Tongue (tissue), 1 donor: ENCODE measurements at regions not wholly inside any gene's neighbourhood (a gene's known extent, or its start where the extent isn't known, plus 50 kb on each side); places are given as distances from the start of the nearest gene placed in this dataset.

ENCODE experiments used
- DNase-seq: peaks from one replicate; pipeline ENCODE4 v3.0.0-alpha.2; 2015

DNA sequence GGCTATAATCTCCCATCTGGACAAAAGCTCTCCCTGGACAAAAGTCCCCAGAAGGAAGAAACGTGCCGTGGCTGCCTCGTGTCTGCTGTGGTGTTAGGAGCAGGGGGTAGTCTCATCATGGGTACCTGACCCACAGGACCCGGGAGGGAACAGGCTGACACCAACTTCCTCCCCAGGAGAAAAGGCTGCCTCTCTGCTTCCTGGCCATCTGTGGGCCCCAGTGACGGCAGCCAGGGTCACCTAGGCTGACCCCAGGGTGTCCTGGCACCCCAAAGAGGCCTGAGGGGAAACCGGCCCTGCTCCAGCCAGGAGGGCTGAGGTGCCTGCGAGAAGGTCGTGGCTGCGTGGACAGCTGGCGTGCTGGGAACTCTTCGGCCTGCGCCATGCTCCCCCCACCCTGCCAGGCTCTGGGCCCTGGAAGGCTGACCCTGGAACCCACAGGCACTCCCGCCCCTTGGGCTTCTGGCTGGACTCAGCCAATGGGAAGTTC lies 133.9 kb downstream of the RFLNA start:
- no peak for DNase-seq

DNA sequence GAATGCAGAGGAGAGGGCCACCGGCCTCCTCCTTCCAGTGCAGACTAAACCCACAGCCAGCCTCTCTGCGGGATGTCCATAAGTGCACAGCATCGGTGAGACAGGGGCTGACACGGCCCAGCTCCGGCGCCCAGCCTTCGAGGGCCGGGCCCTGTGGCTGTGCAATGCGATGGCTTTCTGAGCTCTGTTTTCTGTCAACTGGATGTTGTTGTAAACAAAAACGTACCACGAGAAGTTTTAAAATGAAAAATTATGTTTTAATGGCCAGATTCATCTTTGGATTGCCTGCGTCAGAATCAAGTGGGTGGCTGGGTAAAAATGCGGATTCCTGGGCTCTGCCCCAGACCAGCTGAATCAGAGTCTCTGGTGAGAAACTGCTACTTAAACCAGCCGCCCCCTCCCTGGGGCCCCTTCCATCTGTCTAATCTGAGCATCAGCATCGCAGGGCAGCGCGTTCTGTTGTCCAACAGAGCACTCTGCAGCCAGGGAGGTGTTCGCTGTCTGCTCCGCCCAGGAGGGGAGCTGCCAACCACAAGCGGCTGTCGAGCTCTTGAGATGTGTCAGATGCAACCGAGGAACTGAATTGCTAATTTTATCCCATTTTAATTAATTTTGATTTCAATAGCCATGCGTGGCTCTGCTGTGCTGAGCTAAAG lies 133.4 kb downstream of the RFLNA start:
- peak; percentile 91 for DNase-seq

DNA sequence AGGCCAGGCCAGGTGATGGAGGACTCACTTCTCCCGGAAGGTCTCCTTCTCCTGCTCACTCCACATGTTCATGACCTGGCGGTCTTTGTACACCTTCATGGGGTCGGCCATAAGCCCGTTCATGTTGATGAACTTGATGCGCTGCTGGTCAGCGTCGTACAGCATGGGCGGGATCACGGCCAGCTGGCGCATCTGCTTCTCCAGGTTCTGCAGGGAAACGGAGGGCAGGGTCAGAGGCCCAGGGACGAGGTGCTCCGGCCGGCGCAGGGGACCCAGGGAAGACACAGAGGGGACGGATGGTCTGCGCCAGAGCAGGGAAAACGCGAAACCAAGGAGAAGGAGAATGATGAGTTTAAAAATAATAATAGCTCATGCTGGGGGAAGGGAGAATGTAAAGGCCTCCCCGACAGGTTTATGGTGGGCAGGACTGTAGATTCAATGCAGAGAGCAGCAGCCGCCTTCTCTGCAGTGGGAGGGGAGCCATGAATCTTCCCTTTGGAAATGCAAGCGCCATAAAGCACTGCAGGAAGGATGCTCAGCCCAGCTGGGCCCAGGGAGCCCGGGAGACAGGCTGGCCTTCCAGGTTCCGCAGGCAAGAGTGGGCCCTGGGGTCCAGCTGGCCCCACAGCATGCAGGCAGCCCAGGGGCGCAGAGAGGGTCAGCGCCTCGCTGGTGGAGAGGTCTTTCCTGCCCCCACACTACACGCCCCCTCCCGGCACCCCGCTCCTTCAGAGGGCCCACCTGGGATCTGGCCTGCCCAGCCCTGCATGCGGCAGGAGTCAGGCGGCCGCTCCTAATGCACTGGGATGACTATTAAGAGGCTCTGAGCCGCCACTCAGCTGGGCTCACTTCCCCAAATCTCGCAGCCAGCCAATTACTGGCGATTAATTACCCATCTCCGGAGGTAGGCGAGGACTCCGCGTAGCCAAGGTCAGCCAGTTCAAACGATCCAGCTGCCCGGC lies 132.0 kb downstream of the RFLNA start:
- no peak for DNase-seq

DNA sequence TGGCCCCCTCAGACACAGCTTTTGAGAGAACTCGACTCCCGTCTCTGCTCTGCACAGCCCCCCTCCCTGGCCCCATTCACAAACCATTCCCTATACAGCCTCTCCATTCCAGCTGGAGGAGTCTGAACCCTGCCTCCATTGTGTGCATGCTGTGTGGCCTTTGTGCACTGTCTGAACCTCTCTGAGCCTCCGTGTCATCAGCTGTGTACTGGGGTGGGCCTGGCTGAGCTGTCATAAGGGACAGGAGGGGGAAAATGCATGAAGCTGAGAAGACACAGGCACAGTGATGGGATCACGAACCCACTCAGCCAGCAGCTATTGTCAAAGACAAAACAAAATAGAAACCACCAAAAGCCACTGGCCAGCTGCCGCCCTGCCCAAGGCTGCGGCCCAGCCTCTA lies 130.8 kb downstream of the RFLNA start:
- DNase-seq: no peak

DNA sequence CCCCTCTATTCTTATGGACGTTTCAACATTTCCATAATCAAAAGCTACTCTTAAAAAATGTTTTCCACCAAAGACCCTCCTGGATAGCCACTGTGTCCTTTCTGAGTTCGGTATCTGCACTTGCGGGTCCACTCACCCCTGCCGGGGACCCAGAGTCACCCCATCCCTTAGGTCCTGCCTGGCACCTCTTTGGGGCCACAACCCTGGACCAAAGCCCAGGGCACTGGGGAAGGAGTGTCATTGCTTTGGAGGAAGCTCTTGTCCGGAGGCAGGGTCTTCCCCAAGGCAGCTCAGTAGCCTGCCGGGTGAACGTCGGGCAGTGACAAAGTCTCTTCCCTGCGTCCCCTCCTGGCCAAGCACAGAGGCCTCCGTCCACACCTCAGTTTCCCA lies 129.6 kb downstream of the RFLNA start:
- DNase-seq: no peak

DNA sequence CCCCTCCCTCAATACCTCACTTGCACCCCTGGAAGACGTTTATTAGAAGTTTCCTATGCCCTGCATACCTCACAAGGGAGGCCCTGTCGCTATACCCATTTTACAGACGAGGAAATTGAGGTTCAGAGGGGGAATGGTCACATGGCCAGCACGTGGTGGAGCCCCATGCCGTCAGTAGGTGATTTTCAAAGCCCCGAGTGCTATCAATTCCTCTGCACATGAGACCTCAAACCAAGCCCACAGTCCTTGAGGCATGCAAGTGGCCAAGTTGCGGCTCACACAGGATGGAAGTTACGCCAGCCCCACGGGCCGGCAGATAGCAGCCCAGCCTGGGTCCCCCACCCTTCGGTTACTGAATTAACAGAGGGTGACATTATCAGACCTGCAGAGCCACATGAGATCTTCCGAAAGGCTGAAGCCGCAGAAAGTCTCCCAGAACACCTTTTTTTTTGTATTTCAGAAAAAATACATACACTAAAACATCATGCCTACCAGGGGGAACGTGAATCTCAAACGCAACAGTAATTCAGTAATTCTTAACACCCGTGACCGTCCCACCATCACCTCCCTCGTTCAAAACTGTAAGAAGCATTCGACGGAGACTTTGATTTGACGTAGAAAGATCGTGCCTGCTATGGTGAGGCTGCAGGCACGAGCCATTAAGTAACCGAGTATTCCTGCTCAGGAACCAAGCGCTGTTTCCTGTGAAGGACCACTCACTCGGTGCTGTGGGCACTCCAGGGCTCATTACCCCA lies 129.0 kb downstream of the RFLNA start:
- DNase-seq: no peak

DNA sequence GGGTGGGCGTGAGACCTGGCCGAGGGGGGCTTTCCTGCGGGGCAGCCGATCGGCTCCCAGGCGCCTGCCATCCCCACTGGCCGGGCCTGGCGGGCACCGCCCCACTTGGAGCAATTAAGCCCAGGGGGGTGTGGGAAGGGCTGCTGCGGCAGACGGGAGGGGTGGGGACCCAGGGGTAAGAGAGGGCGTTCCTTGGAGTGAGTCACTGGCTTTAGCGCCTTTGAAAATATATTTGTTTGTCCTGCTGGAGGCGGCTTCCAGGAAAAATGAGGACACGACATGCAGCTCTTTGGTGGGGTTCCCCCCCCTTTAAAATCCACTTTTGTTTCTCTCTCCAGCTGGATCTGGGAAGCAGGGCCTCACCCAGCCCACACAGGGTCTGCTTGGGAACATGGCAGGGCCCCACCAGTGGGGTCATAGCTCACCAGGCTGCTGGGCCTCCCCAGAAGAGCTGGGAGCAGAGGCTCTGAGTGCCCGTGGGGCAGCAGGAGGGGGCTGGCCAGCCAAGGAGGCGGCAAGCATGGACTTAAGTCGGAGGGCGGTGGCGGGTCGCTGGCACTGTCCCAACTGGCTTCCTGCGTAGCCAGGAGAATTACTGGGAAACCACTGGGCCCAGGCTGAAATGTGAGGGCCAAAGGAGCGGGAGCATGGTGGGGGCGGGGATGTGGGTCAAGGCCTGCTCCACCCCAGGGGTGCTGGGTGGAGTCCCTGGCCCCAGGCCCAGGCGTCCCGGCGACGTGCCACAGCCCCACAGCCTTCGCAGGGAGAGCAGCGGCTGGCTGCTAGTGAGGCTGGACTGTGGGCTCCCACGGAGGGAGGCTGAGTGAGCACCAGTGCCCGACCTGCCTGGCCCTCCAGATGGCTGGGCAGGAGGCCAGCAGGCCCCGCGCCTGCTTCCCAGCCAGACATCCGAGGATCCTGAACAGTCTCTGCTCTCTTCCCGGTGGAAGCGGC lies 128.0 kb downstream of the RFLNA start:
- peak; percentile 95 for DNase-seq

DNA sequence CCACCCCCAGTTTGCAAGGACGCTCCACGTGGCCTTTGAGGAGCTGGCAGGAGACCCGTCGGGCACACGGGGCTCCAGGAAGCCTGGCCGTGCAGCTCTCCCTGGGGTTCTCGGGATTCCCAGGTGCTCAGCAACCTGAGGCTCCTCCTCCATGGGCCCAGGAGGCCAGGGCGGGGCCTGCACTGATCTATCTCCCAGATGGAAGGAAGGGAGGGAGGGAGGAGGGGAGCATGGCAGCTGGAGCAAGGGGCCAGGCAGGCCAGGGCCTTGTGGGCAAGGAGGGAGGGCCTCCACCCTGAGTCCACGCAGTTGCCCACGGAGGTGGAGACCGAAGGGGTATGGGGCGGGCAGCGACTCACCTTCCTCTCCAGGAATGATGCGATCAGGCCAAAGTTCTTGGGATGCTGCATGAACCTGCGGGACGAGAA lies 127.3 kb downstream of the RFLNA start:
- DNase-seq: peak; percentile 65

DNA sequence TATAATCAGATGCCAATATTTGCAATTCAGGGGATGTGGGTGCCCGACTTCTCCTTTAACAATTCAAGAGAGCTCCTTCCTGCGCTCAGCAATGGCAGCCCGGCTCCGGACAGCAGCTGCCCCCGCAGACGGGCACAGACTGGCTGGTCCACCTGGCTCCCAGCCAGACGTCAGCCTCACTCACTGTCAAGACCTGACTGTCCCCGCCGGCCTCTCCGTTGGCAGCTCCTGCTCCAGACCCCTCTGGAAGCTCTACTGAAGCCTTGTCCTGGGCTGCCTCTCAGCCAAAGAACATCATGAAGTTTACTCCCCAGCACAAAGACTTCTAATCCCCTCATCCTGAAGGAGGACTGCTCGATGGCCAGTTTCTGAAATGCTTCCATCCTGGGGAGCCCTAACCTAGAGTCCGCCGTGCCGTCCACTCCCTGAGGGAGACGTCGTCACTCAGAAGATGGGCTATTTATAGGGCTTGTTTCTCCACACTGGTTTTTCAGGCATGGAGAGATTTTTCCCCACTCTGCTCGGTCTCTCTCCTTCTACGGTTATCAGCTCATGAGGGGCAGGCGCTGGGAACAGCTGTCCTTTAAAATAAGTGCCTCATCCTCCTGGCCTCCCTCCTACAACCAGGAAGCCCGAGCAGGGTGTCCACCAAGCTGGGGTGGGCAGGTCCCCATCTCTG lies 126.2 kb downstream of the RFLNA start:
- DNase-seq: peak; percentile 78

DNA sequence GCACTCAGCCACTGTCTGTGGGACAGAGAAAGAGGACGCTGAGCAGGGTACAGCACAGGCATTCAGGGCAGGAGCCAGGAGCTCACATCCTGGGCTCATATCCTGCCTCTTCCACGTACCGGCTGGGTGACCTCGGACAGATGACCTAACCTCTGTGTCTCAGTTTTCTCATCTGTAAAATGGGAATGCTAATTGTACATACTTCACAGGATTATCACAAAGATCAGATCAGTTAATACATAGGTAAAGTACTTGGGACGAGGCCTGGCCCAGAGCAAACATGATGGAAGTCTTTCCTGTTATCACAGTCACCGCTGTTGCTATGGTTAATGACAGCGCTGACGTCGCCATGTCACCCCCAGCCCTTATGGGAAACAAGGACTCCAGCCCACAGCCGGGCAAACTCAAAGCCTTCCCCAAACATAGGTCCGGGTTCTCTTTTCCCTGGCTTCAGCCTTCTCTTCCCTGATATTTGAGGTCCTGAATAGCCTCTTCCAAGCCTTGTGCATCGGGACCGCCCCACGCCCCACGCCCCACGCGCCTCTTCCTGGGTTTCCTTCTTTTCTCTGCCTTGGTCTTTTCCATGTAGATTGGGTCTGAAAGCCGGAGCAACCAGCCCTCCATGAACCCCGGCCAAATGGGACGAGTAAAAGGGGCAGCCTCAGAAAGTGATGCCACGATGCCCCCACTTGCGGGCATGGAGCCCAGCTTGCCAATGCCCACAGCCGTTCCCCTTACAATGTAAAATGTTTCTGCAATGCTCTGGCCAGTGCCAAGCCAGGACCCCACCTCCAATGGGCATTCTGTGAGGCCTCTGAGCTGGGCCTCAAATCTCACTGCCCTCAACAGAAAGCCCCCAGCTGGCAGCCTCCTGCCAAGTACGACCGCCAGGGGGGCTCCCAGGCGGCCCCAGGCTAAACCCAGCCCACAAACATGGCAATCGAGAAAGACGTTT lies 125.4 kb downstream of the RFLNA start:
- peak; percentile 45 for DNase-seq

DNA sequence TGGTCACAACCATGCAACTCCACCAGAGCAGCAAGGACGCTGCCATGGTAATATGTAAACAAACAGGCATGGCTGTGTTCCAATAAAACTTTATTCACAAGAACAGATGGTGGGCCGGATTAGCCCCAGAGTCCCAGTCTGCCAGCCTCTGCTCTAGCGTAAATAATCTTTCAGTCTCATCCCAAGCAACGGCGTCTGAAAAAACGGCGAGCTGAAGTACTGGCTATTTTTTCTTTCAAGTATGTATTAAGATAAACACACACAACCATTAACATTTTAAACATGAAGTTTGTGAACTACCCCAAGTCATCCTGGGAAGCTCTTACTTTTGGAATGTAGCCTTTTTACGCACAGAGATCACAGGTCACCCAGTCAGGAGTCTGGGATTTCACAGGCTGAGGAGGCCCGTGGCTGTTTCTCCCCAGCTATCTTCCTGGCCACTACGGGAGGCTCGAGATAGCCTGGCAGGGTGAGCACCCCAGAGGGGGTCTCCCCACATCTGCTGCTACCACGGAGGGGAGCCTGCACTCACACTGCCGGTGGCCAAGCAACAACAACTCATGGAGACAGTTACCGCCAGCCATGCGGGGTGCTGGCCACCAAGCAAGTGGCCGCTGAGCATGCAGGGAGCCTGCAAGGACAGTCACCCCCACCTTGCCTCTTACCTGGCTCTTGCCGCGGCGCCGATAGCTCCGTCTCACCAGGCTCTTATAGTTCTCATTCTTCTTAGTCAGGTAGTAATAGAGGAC lies 124.6 kb downstream of the RFLNA start:
- DNase-seq: no peak

DNA sequence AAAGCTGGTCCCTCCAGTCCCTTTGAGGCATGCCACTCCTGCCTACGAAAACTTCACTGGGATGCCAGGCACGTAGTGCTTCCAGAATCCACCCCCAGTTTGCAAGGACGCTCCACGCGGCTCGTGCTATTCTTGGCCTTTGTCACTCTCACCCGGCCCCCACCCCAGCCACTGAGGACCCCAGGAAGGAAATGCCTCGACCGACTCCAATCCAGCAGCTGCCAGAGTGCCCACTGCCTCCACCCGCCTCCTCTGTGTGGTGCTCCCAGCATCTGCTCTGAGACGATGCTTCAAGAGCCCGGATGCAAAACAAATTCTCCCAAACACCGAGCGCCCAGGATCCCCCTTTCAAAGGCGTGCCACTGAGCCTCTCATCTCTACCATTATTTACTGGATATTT lies 123.9 kb downstream of the RFLNA start:
- DNase-seq: peak; percentile 59

DNA sequence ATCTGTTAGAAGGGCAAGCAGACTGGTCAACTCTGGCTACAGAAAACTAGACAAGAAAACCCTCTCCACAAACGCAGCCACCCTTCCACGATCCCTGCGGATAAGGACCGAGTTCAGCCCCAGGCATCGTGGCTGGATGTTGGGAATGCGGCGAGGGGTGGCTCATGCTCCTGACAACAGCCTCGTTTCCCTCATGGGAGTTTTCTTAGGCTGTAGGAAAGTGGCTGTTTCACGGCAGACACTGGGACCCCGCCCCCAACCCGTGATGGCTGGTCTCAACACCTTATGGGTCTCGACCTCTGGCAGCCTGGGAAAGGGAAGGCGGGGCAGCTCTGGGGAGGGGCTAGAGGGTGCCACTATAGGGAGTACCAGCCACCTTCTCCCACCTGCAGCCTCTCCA lies 123.3 kb downstream of the RFLNA start:
- DNase-seq: no peak

DNA sequence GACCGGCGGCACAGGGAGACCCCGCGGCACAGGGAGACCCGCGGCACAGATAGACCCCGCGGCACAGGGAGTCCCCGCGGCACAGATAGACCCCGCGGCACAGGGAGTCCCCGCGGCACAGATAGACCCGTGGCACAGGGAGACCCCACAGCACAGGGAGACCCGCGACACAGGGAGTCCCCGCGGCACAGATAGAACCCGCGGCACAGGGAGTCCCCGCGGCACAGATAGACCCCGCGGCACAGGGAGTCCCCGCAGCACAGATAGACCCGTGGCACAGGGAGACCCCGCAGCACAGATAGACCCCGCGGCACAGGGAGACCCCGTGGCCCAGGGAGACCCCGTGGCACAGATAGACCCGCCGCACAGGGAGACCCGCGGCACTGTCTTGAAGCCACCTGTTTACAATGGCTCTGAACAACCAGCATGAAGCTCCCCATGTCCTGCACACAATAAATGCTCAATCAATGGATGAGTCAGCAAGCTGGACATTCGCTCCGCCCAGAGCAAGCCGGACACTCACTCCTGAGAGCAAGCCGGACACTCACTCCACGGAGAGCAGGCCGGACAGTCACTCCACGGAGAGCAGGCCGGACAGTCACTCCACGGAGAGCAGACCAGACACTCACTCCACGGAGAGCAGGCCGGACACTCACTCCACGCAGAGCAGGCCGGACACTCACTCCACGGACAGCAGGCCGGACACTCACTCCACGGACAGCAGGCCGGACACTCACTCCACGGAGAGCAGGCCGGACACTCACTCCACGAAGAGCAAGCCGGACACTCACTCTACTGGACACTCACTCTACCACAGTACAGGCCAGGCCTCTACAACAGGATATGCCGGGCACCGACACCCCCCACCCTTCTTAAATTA lies 121.9 kb downstream of the RFLNA start:
- no peak for DNase-seq

DNA sequence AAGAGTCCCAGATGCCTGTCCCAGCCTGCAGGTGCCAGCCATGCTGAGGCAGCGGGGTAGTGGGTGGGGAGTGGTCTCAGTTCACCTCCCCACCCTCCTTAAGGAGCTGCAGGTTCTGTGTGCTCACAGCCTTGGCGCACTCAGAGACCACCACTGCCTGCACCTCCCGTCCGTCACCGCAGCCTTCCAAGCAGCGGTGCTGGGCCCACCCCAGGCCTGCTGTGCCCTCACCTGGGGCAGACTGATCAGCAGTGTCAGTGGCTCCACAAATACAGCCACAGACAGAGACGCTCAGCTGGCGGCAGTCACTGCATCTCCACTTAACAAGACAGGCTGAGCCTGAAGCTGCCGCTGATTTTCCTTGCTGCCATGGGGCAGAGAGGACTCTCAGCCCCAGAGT lies 120.2 kb downstream of the RFLNA start:
- DNase-seq: no peak

DNA sequence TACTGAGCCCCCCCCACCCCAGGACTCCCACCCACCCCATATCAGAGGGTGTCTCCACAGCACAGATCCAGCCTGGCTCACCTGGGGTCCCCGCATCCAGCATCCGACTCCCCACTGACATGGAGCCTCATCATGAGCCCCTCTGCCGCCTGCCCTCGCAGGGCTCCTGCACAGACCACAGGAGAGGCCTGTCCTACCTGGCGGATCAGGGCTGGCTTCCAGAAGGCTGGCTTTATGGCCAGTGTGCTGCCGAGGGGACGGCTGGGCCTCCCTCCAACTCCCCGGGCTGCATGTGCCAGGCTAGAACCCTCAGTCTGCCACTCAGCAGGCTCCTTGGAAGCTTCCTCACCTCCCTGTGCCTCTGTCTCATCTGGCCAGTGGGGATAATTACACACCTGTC lies 119.0 kb downstream of the RFLNA start:
- no peak for DNase-seq

DNA sequence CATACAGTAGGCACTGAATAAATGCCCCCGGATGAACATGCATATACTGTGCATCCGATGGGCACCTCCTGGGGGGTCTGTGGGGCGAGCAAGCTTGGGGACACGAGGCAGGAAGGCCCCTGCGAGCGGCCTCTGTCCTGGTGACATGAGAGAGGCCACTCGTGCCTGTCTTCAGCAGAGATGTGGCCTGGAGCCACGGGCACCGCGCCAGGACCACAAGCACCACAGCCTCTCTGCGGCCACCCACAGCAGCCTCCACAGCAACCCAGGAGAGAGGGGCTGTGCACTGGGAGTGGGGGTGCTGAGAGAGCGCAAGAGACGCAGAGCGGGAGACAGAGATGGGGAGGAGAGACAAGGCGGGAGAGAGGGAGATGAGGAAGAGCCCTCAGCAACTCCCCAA lies 118.5 kb downstream of the RFLNA start:
- DNase-seq: no peak

DNA sequence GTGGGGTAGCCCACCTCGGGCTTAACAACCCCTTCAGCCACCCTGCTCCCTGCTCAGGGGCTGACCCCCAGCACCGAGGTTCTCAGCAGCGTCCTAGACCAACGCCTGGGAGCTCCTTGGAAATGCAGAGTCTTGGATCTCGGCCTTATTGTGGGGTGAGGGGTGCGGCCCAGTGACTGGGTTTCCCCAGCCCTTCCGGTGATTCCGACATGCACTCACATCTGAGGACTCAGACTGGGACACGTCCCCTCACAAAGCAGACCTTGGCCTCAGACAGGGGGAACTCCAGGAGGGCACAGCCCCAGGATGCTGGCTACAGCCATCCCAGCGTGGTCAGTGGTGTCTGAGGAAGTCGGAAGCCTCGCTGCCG lies 117.7 kb downstream of the RFLNA start:
- no peak for DNase-seq
